GM21390 (cell line): ENCODE measurements at regions not wholly inside any gene's neighbourhood (a gene's known extent, or its start where the extent isn't known, plus 50 kb on each side); places are given as distances from the start of the nearest gene placed in this dataset.

Source experiments
- ATAC-seq: cut with Tn5 transposase; IDR thresholded peaks from one replicate; pipeline ENCODE4 v1.9.1; 2021; ENCODE audit not compliant: unreplicated experiment

- no peak for ATAC-seq
Measured at GRCh38 chr18:44119607-44120006, 561.1 kb upstream of the SETBP1 start.

GRCh38 chr18:44123743-44124142 lies 556.9 kb upstream of the SETBP1 start:
- ATAC-seq: no peak

GRCh38 chr18:44125446-44125845 lies 555.2 kb upstream of the SETBP1 start:
- no peak for ATAC-seq

- no peak for ATAC-seq
Measured at GRCh38 chr18:44126598-44126997, 554.1 kb upstream of the SETBP1 start.

- no peak for ATAC-seq
Measured at GRCh38 chr18:44128365-44128764, 552.3 kb upstream of the SETBP1 start.

GRCh38 chr18:44130376-44130942 lies 550.2 kb upstream of the SETBP1 start:
- no peak for ATAC-seq

- ATAC-seq: no peak
Measured at GRCh38 chr18:44133483-44133882, 547.2 kb upstream of the SETBP1 start.

- ATAC-seq: no peak
Measured at GRCh38 chr18:44134447-44134846, 546.2 kb upstream of the SETBP1 start.

GRCh38 chr18:44135741-44136140 lies 544.9 kb upstream of the SETBP1 start:
- ATAC-seq: no peak

GRCh38 chr18:44136326-44136725 lies 544.4 kb upstream of the SETBP1 start:
- ATAC-seq: no peak

GRCh38 chr18:44143072-44143471 lies 537.6 kb upstream of the SETBP1 start:
- no peak for ATAC-seq

GRCh38 chr18:44149706-44150105 lies 531.0 kb upstream of the SETBP1 start:
- no peak for ATAC-seq

GRCh38 chr18:44153981-44154380 lies 526.7 kb upstream of the SETBP1 start:
- ATAC-seq: no peak

GRCh38 chr18:44156126-44156525 lies 524.6 kb upstream of the SETBP1 start:
- ATAC-seq: no peak

GRCh38 chr18:44156776-44157335 lies 523.8 kb upstream of the SETBP1 start:
- no peak for ATAC-seq

- ATAC-seq: no peak
Measured at GRCh38 chr18:44170208-44170880, 510.3 kb upstream of the SETBP1 start.

GRCh38 chr18:44171301-44171700 lies 509.4 kb upstream of the SETBP1 start:
- ATAC-seq: no peak

GRCh38 chr18:44175891-44176290 lies 504.8 kb upstream of the SETBP1 start:
- ATAC-seq: no peak

- ATAC-seq: no peak
Measured at GRCh38 chr18:44178476-44178875, 502.2 kb upstream of the SETBP1 start.

- ATAC-seq: no peak
Measured at GRCh38 chr18:44179693-44180092, 501.0 kb upstream of the SETBP1 start.

- ATAC-seq: no peak
Measured at GRCh38 chr18:44180683-44181082, 500.0 kb upstream of the SETBP1 start.

GRCh38 chr18:44181951-44182747 lies 498.5 kb upstream of the SETBP1 start:
- no peak for ATAC-seq
